ENCODE measurements at regions not wholly inside any gene's neighbourhood (a gene's known extent, or its start where the extent isn't known, plus 50 kb on each side); places are given as distances from the start of the nearest gene placed in this dataset.

- no peak for DNase-seq (ENCODE audit: low read depth in 2 of 2)
Measured at GRCh38 chr4:112847781-112848180, 201.7 kb upstream of the ANK2 start.

GRCh38 chr4:112848911-112849310 is 200.5 kb upstream of the ANK2 start:
- no peak for DNase-seq (ENCODE audit: low read depth in 2 of 2)

GRCh38 chr4:112852601-112853000 is 196.9 kb upstream of the ANK2 start:
- DNase-seq (ENCODE audit: low read depth in 2 of 2), result no peak

GRCh38 chr4:112853662-112854256 is 195.7 kb upstream of the ANK2 start:
- no peak for DNase-seq (ENCODE audit: low read depth in 2 of 2)

GRCh38 chr4:112854420-112854819 is 195.0 kb upstream of the ANK2 start:
- no peak for DNase-seq (ENCODE audit: low read depth in 2 of 2)

- DNase-seq (ENCODE audit: low read depth in 2 of 2), result no peak
Measured at GRCh38 chr4:112855058-112855457, 194.4 kb upstream of the ANK2 start.

- no peak for DNase-seq (ENCODE audit: low read depth in 2 of 2)
Measured at GRCh38 chr4:112857461-112857860, 192.0 kb upstream of the ANK2 start.

GRCh38 chr4:112858751-112859150 is 190.7 kb upstream of the ANK2 start:
- DNase-seq (ENCODE audit: low read depth in 2 of 2), result no peak

- no peak for DNase-seq (ENCODE audit: low read depth in 2 of 2)
Measured at GRCh38 chr4:112859456-112860184, 189.8 kb upstream of the ANK2 start.

GRCh38 chr4:112860830-112861690 is 188.4 kb upstream of the ANK2 start:
- no peak for DNase-seq (ENCODE audit: low read depth in 2 of 2)

- DNase-seq (ENCODE audit: low read depth in 2 of 2), result no peak
Measured at GRCh38 chr4:112861691-112862674, 187.5 kb upstream of the ANK2 start.

- DNase-seq (ENCODE audit: low read depth in 2 of 2), result no peak
Measured at GRCh38 chr4:112865443-112865842, 184.0 kb upstream of the ANK2 start.

GRCh38 chr4:112876316-112876715 is 173.1 kb upstream of the ANK2 start:
- DNase-seq (ENCODE audit: low read depth in 2 of 2), result no peak

- no peak for DNase-seq (ENCODE audit: low read depth in 2 of 2)
Measured at GRCh38 chr4:112881842-112882241, 167.6 kb upstream of the ANK2 start.

- no peak for DNase-seq (ENCODE audit: low read depth in 2 of 2)
Measured at GRCh38 chr4:112882286-112882685, 167.2 kb upstream of the ANK2 start.

GRCh38 chr4:112884406-112884805 is 165.0 kb upstream of the ANK2 start:
- no peak for DNase-seq (ENCODE audit: low read depth in 2 of 2)

GRCh38 chr4:112885897-112886296 is 163.6 kb upstream of the ANK2 start:
- no peak for DNase-seq (ENCODE audit: low read depth in 2 of 2)

GRCh38 chr4:112888622-112889021 is 160.8 kb upstream of the ANK2 start:
- DNase-seq (ENCODE audit: low read depth in 2 of 2), result no peak

GRCh38 chr4:112889199-112889598 is 160.3 kb upstream of the ANK2 start:
- DNase-seq (ENCODE audit: low read depth in 2 of 2), result no peak

GRCh38 chr4:112889619-112890527 is 159.6 kb upstream of the ANK2 start:
- DNase-seq (ENCODE audit: low read depth in 2 of 2), result no peak
